Neutrophil (primary cell): ENCODE measurements at regions not wholly inside any gene's neighbourhood (a gene's known extent, or its start where the extent isn't known, plus 50 kb on each side); places are given as distances from the start of the nearest gene placed in this dataset.

ENCODE experiments used
- H3K27ac ChIP-seq: fragments of 200-600 bp; sonication (generic); 2 replicates; pipeline ENCODE4 v1.5.1; 2016; ENCODE audit warnings: mild to moderate bottlenecking, moderate library complexity
- H3K27me3 ChIP-seq: fragments of 200-600 bp; sonication (generic); 2 replicates; pipeline ENCODE4 v1.6.0; 2016; ENCODE audit warnings: mild to moderate bottlenecking
- H3K36me3 ChIP-seq: fragments of 200-600 bp; sonication (generic); 2 replicates; pipeline ENCODE4 v1.5.1; 2017
- H3K4me1 ChIP-seq, 2 experiments: fragments of 200-600 bp in 1 of 2; sonication (generic) in 1 of 2; 1 replicate in 1 of 2; 2 replicates in 1 of 2; pipeline versions ENCODE4 v1.5.1 to v1.6.1; 2013 to 2016; ENCODE audit warnings: low read depth in 1 of 2, low read length in 1 of 2, mild to moderate bottlenecking in 1 of 2, moderate library complexity in 1 of 2; ENCODE audit not compliant: control insufficient read depth in 1 of 2, insufficient read depth in 1 of 2
- H3K4me3 ChIP-seq, 2 experiments: fragments of 200-600 bp in 1 of 2; sonication (generic) in 1 of 2; 1 replicate in 1 of 2; 2 replicates in 1 of 2; pipeline ENCODE4 v1.5.1; 2013 to 2016; ENCODE audit warnings: low read depth in 1 of 2, low read length in 1 of 2, mild to moderate bottlenecking in 1 of 2, moderate library complexity in 1 of 2
- H3K9me3 ChIP-seq: fragments of 200-600 bp; sonication (generic); 2 replicates; pipeline ENCODE4 v1.5.1; 2016
- CTCF ChIP-seq: fragments of 200-600 bp; sonication (generic); IDR thresholded peaks from 2 replicates; pipeline ENCODE4 v1.5.1; 2016; ENCODE audit warnings: antibody characterized with exemption

GRCh38 chr2:157107877-157108276 is 149.6 kb upstream of the GALNT5 start:
- H3K4me1 ChIP-seq, result no peaks in the 10 kb centered on the region
- H3K4me3 ChIP-seq, result no peak overlapping the region
- H3K27me3 ChIP-seq, result no peaks in the 10 kb centered on the region
- peaks cover 3% of the 10 kb centered on the region for H3K9me3 ChIP-seq
- no peak overlapping the region for H3K27ac ChIP-seq
- no peaks in the 10 kb centered on the region for H3K36me3 ChIP-seq
- no peak for TF ChIP-seq CTCF

GRCh38 chr2:157122776-157123175 is 134.7 kb upstream of the GALNT5 start:
- TF ChIP-seq CTCF, result no peak
- Histone ChIP-seq H3K4me3 (no peak overlapping the region), H3K27ac (no peak overlapping the region), H3K9me3 (no peaks in the 10 kb centered on the region), H3K36me3 (no peaks in the 10 kb centered on the region), H3K27me3 (no peaks in the 10 kb centered on the region), H3K4me1 (no peaks in the 10 kb centered on the region)

GRCh38 chr2:157124731-157125130 is 132.8 kb upstream of the GALNT5 start:
- H3K36me3 ChIP-seq, result no peaks in the 10 kb centered on the region
- H3K27me3 ChIP-seq, result no peaks in the 10 kb centered on the region
- no peak overlapping the region for H3K27ac ChIP-seq
- no peaks in the 10 kb centered on the region for H3K9me3 ChIP-seq
- no peak for TF ChIP-seq CTCF
- no peak overlapping the region for H3K4me3 ChIP-seq
- no peaks in the 10 kb centered on the region for H3K4me1 ChIP-seq

- no peak overlapping the region for H3K27ac ChIP-seq
- no peaks in the 10 kb centered on the region for H3K36me3 ChIP-seq
- no peaks in the 10 kb centered on the region for H3K27me3 ChIP-seq
- no peaks in the 10 kb centered on the region for H3K4me1 ChIP-seq
- H3K9me3 ChIP-seq, result no peaks in the 10 kb centered on the region
- H3K4me3 ChIP-seq, result no peak overlapping the region
- no peak for TF ChIP-seq CTCF
These were observed 131.8 kb upstream of the GALNT5 start for GRCh38 chr2:157125685-157126084.

GRCh38 chr2:157127249-157128012 is 130.1 kb upstream of the GALNT5 start:
- H3K4me1 ChIP-seq, result no peaks in the 10 kb centered on the region
- H3K9me3 ChIP-seq, result no peaks in the 10 kb centered on the region
- no peaks in the 10 kb centered on the region for H3K27me3 ChIP-seq
- no peak overlapping the region for H3K27ac ChIP-seq
- no peaks in the 10 kb centered on the region for H3K36me3 ChIP-seq
- H3K4me3 ChIP-seq, result no peak overlapping the region
- TF ChIP-seq CTCF, result no peak
